B cell (primary cell): ENCODE measurements at regions not wholly inside any gene's neighbourhood (a gene's known extent, or its start where the extent isn't known, plus 50 kb on each side); places are given as distances from the start of the nearest gene placed in this dataset.

Experiments
- EZH2 ChIP-seq: IDR thresholded peaks from 2 replicates; pipeline ENCODE4 v1.6.1; 2012; ENCODE audit warnings: borderline replicate concordance, low read depth, mild to moderate bottlenecking, moderate library complexity, low read length; ENCODE audit not compliant: insufficient read depth, poor library complexity, severe bottlenecking
- TF ChIP-seq, protein P1 (sequence below): fragments of 200-600 bp; IDR thresholded peaks from one replicate; pipeline ENCODE4 v1.8.0; 2022; ENCODE audit warnings: antibody characterized with exemption, mild to moderate bottlenecking

DNA sequence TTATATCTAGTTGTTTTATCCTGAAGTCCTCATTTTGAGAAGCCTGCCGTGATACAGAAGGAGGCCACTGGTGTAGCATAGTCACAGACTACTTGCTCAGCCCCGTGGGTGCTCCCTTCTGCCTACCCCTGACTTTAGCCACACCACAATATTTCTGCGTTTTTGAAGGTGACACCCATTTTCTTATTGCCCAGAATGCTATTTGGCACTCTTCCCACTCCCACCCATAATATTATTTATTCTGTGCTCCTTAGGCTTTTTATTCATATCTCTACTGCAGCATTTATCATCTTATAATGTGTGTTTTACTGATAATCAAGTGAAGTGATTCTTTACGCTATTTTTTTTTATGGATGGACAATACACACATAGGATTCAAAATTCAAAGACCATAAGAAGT lies 107.3 kb downstream of the OR2B2 start:
- TF ChIP-seq, protein P1, sequence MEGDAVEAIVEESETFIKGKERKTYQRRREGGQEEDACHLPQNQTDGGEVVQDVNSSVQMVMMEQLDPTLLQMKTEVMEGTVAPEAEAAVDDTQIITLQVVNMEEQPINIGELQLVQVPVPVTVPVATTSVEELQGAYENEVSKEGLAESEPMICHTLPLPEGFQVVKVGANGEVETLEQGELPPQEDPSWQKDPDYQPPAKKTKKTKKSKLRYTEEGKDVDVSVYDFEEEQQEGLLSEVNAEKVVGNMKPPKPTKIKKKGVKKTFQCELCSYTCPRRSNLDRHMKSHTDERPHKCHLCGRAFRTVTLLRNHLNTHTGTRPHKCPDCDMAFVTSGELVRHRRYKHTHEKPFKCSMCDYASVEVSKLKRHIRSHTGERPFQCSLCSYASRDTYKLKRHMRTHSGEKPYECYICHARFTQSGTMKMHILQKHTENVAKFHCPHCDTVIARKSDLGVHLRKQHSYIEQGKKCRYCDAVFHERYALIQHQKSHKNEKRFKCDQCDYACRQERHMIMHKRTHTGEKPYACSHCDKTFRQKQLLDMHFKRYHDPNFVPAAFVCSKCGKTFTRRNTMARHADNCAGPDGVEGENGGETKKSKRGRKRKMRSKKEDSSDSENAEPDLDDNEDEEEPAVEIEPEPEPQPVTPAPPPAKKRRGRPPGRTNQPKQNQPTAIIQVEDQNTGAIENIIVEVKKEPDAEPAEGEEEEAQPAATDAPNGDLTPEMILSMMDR = no peak
- TF ChIP-seq EZH2 = no peak
